GM11168 (cell line): ENCODE measurements at regions not wholly inside any gene's neighbourhood (a gene's known extent, or its start where the extent isn't known, plus 50 kb on each side); places are given as distances from the start of the nearest gene placed in this dataset.
"Not testable (repeated sequence)": the region's sequence is repeated elsewhere in the genome, so short reads cannot be mapped to it uniquely, and the experiment has no call there.

Source experiments
- in situ Hi-C: fragments of 300-500 bp; cut with MboI; formaldehyde crosslinking; loops from one replicate; pipeline ENCODE4 v1.12.0; 2022; ENCODE audit warnings: low sequenced_read_pairs; ENCODE audit not compliant: unreplicated experiment

DNA sequence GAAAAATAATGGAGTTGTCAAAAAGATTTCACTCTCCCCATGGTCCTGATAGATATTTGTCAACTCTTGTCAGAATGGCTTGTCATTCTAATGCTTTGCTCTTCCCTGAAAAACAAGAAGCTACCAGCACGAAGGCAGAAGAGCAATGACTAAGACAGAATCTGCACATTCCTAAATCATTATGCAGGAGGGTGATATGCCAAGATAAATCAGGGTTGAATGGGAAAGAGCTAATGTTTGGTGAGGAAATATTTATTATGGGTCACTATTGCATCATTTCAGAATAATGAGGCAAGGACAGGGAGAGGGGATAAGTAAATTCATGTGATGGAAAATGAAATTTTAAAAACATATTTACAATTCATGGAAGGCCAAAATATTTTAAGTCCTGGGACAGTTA is 297.5 kb upstream of the XYLT1 start:
- in situ Hi-C loops, result no loop called here

DNA sequence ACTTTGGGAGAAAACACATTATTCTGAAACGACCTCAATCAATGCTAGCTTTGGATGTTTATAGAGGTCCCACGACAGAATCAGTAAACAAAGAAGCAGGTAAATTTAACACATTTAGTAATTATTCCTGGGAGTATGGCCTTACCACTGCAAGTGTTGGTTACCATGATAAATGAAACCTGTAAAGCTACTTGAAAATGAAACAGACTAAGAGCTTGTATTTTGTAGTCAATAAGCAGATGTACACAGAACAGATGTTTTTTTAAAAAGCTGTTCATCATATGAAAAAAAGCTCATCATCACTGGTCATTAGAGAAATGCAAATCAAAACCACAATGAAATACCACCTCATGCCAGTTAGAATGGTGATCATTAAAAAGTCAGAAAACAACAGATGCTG is 295.3 kb upstream of the XYLT1 start:
- in situ Hi-C loops, result no loop called here

DNA sequence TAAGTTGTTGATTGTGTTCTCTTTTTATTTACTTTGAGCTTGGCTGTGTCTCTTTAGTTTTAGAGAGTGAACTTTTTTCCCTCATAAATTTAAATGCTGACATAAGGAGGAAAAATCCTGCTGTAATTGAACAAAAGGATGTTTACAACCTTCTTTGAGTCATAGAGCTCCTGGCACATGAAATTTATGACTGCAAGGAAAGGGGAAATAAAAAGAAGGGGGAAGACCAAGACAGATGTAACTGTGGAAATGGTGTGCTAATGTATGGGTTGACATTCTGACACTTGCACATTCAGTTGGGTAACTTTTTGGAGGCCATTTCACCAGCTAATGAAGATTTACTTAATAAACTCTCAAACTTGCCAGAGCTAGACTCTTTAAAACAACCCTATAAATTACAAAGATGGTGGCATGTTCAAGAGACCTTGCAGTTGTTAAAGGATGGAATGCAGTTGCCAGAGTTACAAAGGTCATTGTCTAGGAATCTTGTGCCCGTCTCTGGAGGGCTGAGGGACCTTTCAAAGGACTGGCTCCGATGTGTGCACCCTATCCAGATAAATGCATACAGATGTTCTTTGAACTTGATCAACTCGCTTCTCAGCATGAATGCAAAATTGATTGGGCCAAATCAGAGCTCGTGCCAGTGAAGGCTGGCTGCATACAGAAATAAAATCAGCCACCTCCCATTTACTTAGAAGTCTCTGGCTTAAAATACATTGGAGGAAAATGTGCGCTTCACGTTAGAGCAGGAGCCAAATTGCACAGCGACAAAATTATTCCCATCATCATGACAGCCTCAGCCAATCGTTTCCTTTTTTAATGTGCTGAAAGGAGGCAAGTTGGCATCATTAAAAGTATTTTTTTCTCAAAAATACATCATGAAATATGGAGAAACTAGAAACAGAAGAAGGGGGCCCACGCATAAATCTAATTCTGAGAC is 289.0 kb upstream of the XYLT1 start:
- in situ Hi-C loops, result no loop called here

DNA sequence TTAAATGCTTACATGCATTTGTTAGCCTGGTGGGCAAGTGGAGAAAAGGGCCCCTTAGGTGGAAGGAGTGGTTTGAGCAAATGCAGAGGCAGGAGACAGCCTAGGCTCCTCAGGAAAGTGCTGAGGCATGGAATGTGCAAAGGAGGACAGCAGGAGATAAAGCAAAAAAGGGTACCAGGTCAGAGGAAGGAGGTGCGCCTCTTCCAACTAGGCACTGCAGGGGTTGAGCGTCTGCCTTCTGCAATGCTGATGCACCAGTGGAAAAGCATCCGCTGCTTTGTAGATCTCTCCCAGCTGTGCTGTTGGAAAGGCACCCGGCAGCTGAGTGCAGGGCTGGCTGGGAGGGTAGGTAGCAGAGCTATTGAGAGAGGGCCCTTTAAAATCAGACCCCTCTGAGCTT is 287.0 kb upstream of the XYLT1 start:
- in situ Hi-C loops, result no loop called here

DNA sequence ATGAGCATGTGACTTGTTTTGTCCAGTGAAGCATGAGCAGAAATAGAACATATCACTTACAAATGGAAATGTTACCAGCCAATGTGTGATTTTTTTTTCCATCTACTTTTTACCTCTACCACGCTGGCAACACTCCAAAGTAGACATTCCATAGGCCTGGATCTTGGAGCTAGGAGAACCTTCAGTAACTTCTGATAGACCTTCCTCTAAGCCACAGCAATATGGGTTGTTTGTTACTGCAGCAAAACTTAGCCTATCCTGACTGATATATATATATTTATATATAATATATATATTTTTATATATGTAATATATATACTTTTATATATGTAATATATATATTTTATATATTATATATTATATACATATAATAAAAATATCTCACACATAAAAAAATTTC is 284.4 kb upstream of the XYLT1 start:
- in situ Hi-C loops, result no loop called here

DNA sequence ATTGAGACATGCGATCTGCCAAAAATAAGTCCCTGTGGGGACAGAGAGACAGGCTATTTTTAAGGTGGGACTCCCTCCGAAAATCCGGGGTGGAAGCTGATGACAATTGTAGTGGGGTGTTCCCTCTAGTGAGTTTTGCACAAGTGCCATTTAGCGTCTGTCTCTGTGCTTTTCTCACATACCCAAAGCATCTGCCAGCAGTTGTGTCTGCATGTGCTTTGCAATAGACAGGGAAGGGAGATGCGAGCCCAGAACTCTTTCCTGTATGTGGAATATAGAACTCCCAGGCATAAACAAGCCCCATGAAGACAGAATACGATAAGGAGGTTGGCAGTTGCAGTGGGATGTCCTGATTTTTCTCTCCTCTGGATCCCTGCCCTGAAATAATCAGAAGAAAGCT is 282.7 kb upstream of the XYLT1 start:
- in situ Hi-C loops, result no loop called here

DNA sequence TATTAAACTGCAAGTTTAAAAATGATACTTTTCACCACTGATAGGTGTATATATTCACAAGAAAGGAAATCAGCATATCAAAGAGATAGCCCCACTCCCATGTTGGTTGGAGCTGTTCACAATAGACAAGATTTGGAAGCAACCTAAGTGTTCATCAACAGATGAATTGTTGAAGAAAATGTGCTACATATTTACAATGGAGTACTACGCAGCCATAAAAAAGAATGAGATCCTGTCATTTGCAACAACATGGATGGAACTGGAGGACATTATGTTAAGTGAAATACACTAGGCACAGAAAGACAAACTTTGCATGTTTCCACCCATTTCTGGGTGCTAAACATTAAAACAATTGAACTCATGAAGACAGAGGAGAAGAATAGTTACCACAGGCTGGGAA is 278.9 kb upstream of the XYLT1 start:
- in situ Hi-C loops, result no loop called here

DNA sequence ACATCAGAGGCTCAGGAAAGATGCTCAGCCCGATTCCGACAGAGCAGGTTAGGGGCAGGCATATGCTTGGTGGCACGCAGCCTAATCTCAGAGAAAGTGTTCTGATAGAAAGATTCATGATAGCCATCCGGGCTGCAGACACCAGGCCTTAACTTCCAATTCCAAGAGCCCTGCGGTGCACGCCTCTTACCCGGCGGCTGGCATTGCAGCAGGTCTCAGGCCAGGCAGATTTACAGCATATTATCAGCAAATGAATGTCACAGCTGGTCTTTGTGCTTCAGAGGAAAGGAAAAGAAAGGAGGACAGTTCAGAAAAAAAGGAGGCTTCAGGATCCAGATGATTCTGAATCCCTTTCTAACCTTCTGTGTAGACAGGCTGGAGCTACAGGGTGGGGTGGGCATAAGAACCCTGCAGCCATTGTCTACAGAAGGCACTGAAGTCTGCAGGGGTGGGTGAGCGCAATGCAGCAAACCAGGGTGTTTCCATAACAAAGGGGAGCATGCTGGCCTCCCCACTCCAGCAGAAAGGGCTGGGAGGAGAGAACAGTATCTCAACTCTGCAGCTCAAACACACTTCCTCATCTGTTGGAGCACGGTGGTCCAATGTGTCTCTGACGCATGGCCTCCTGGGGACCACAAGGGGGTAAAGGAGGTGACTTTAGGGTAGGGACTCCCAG is 277.4 kb upstream of the XYLT1 start:
- in situ Hi-C loops, result no loop called here

DNA sequence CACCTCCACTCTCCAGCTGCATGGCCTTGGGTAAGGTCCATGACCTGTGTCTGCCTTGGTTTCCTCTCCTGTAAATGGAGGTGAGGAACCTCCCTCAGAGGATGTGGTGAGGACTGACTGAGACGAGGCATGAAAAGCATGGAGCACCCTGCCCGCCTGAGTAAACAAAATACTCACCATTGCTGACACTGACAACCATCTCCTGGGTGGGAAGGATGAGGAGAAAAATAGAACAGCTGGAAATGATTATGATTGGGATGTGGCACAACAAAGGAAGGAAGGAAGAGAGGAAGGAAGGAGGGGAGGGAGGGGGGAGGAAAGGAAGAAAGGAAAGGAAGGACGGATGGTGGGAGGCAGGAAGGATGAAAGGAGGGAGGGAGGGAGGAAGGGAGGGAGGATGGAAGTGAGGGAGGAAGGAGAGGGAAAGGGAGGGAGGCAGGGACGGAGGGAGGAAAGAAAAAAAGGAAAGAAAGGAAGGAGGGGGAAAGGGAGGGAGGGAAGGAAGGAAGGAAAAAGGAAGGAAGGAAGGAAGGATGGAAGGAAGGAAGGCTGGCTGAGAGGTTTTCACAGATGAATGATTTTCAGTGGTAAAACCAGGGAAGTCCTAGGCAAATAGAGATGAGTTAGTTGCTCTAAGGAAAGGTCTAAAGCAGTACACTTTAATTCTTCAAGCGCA is 276.5 kb upstream of the XYLT1 start:
- in situ Hi-C loops, result no loop called here

DNA sequence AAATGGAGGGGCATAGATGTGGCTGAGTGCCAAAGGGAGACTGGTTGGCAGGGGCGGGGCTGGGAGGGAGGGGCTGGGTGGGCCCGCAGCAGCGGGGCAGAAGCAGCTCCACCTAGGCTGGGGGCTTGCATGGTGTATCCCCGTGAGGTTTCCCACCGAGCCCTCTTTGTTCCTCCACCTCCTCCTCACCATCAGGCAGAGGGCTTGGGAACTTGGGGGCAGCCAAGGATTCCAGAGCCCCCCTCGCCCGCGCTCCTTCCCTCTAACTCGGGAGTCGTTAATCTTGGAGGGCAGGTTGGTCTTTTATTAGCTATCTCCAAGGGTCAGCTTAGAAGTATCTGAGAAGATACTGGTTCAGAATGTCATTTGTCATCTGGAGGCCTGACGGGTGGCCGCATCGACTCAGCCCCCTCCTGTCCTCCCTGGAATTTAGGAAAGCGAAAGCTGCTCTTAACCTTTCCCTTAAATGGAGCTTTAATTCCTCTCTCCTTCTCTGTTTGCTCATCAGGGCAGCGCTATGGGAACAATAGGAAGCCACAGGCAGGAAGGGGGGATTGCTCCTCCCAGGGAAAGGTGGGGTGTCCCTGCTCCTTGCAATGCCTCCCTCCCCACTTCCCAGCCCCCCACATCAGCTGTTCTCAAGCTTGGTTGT is 274.3 kb upstream of the XYLT1 start:
- in situ Hi-C loops, result no loop called here

DNA sequence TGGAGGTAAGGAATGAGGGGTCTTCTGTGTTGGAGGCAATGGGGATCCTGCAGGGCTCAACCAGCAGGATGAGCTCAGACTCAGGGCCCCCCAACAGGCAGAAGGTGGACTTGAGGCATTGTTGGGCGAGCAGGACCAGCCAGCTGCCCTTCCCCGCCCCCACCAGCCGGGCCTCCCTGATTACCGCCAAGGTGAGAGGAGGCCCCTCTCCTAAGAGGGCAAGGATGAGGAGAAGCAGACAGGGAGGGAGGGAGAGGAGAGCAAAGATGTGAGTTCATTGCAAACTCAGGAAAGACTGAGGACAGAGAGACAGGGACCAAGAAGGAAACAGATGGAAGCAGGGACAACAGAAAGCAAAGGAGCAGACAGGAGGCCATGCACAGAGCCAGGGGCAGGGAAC is 272.8 kb upstream of the XYLT1 start:
- in situ Hi-C loops, result no loop called here

DNA sequence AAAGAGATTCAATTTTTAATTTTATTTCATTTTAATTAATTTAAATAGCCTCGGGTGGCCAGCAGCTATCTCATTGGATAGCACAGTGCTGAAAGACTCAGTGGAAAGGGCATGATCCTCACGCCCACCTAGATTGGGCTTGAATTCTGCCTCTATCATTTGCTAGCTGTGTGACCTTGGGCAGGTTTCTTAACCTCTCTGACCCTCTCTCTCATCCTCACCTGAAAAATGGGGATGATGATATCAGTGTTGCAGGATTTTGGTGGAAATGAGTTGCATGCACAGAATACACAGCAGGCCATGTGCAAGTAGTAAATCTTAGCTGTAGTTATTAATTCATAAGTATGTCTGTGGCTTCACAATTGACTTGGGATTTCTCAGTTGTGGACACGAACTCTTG is 272.4 kb upstream of the XYLT1 start:
- in situ Hi-C loops, result no loop called here

DNA sequence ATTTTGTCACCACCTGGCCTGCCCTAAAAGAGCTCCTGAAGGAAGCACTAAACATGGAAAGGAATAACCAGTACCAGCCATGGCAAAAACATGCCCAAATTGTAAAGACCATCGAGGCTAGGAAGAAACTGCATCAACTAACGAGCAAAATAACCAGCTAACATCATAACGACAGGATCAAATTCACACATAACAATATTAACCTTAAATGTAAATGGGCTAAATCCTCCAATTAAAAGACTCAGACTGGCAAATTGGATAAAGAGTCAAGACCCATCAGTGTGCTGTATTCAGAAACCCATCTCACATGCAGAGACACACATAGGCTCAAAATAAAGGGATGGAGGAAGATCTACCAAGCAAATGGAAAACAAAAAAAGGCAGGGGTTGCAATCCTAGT is 264.3 kb upstream of the XYLT1 start:
- in situ Hi-C loops, result not testable (repeated sequence)

DNA sequence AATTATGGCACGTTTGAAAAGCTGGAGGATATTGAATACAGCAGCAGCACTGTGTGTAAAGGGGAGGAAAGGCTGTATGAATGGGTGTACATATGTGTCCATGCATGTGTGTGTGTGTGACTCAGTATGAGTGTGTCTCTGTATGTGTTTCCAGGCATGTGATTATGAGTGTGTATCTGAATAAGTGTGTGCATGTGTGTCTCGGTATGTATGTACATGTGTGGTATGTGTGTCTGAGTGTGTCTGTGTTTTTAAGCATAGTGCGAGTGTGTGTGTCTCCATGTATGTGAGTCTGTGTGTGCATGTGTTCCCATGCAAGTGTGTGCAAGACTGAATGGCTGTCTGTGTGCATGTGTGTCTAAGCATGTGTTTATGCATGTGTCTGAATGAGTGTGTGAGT is 259.1 kb upstream of the XYLT1 start:
- in situ Hi-C loops, result no loop called here

DNA sequence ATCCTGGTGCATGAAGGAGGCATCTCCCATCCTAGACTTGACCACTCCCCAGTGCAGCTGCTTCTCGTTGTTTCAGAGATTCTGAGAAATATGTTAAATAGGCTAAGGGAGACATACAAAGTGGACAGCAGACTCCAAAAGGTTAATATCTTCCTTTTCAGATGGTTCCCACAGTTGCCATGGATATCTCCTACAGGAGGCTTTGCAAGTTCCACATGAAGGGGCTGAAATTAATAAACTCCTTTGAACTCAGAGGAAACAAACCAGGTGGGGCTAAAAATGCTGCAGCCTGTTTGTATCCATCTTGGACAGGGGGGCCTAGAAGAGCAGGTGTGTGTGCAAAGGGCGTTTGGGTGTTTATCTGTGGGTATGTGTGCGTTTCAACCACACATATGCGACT is 257.4 kb upstream of the XYLT1 start:
- in situ Hi-C loops, result no loop called here

DNA sequence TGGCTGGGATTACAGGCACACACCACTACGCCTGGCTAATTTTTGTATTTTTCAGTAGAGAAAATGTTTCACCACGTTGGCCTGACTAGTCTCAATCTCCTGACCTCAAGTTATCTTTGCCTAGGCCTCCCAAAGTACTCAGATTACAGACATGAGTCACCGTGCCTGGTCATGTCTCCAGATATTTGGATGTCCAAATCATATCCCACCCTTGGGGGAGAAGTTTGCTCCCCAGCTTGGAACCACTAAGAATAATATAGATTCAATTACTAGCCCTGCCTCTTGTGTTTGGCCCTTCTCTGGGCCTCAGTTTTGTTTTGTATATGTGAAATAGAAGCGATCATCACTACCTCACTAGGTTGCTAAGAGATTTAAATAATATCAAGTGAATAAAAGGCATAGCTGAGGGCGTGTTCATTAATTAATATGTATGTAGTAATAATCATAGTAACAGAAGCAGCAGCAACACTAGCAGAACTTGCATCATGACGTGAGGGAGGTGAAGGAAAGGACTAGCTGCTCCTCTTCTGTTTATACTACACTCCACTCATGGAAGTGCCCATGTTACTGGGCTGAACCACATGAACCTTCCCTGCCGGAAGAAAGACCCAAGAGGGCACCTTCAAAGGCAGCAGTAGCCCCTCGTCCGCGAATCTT is 253.6 kb upstream of the XYLT1 start:
- in situ Hi-C loops, result no loop called here

DNA sequence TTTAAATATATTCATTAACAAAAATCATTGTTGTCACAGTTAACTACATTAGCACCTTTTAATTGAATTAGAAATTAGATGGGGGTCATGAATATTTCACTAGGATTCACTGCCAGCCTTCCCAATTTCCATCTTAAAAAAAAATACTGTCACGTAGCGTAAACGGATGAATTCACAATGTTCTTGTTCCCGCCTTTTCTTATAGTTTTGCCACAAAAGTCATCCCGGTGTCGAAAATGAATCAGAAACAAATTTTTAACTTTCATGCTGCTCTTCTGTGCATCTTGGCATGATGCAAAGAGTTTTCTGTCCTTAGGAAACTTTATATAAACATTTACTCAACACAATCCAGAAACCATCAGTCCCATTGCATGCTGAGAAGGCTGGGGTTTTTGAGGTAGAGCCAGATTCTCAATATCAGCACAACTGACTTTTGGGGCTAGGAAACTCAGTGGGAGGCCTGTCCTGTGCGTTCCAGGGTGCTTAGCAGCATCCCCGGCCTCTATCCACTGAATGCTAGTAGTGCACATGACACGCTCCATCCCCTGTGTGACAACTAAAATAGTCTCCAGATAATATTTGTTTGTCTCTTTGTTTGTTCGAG is 252.9 kb upstream of the XYLT1 start:
- in situ Hi-C loops, result no loop called here

DNA sequence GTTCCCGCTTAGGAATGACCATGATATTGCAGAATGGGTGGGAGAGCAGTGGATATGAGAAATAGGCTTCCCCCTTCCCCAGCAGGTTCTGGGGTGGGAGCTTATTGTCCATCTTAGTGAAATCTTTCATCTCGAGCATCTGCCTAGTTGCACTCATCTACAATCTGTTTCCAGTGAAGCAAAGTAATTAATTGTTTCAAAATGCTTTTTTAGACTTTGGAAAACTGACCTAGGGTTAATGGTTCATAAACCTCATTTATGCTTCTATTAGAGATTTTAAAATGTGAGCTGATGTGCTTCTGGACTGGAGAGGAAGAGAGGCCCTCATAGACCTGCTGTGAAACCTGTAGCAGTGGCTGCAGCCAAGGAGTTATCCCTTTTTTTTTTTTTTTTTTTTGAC is 247.7 kb upstream of the XYLT1 start:
- in situ Hi-C loops, result no loop called here

DNA sequence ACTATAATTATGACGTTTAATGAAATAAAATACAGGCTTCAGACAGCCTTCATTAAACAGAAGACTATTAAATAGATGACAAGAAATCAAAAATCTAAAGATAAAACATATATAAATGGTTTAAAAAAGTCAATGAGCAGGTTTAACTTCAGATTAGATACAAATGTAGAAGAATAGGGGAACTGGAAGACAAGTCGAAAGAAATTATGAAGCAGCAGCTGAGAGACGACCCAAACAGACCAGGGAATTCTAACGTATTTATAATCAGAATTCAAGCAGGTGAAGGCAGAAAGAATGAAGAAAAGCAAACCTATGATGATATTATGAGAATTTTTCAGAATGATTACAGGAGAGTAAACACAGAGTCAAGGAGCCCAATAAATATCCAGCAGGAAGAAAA is 235.1 kb upstream of the XYLT1 start:
- in situ Hi-C loops, result no loop called here

DNA sequence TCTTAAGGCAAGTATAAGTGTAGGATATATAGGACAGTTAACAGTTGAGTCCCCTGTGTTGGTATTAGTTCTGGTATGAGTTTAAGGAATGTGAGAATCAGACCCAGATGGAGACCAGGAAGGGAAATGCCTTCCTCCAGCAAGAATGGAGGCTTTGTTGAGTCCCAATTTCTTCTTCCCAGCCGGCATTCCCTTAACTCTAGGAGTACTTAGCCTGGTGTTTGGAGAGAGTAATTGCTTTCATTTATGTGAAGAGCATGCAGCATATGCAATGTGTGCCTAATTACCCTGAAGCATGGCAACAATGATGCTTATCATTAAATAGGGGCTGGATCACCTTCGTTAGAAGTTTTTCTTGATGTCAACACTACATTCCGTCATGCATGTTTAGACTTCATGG is 225.9 kb upstream of the XYLT1 start:
- in situ Hi-C loops, result no loop called here
